Epithelial cell of prostate (primary cell): ENCODE measurements at regions not wholly inside any gene's neighbourhood (a gene's known extent, or its start where the extent isn't known, plus 50 kb on each side); places are given as distances from the start of the nearest gene placed in this dataset.

ENCODE experiments used
- DNase-seq: peaks from one replicate; pipeline ENCODE4 v3.0.0-alpha.2; 2011; ENCODE audit warnings: low read depth, low spot score
- H3K27ac ChIP-seq: fragments of 450-650 bp; 2 replicates; pipeline ENCODE4 v1.5.1; 2017; ENCODE audit warnings: mild to moderate bottlenecking

GRCh38 chr10:118246332-118247295 lies 95.5 kb downstream of the FAM204A start:
- no peak for DNase-seq
- H3K27ac ChIP-seq, result no peak overlapping the region

GRCh38 chr10:118243907-118244306 lies 98.2 kb downstream of the FAM204A start:
- no peak for DNase-seq
- H3K27ac ChIP-seq, result no peak overlapping the region

- H3K27ac ChIP-seq, result no peak overlapping the region
- peak; percentile 33 for DNase-seq
Measured at GRCh38 chr10:118241229-118242137, 100.6 kb downstream of the FAM204A start.

- DNase-seq, result no peak
- no peak overlapping the region for H3K27ac ChIP-seq
Measured at GRCh38 chr10:118239236-118239630, 102.9 kb downstream of the FAM204A start.

GRCh38 chr10:118238573-118239235 lies 103.4 kb downstream of the FAM204A start:
- DNase-seq, result no peak
- no peak overlapping the region for H3K27ac ChIP-seq

- no peak overlapping the region for H3K27ac ChIP-seq
- no peak for DNase-seq
Measured at GRCh38 chr10:118237930-118238329, 104.2 kb downstream of the FAM204A start.

- DNase-seq, result no peak
- no peak overlapping the region for H3K27ac ChIP-seq
Measured at GRCh38 chr10:118234683-118235082, 107.4 kb downstream of the FAM204A start.

GRCh38 chr10:118220346-118220850 lies 121.7 kb downstream of the FAM204A start:
- no peak for DNase-seq
- H3K27ac ChIP-seq, result no peak overlapping the region

- DNase-seq, result no peak
- H3K27ac ChIP-seq, result no peak overlapping the region
Measured at GRCh38 chr10:118218562-118218961, 123.6 kb downstream of the FAM204A start.

GRCh38 chr10:118216571-118217170 lies 125.5 kb downstream of the FAM204A start:
- DNase-seq, result no peak
- no peak overlapping the region for H3K27ac ChIP-seq

GRCh38 chr10:118216020-118216419 lies 126.1 kb downstream of the FAM204A start:
- no peak overlapping the region for H3K27ac ChIP-seq
- DNase-seq, result no peak

GRCh38 chr10:118214776-118215175 lies 127.3 kb downstream of the FAM204A start:
- no peak overlapping the region for H3K27ac ChIP-seq
- DNase-seq, result no peak

- H3K27ac ChIP-seq, result no peak overlapping the region
- DNase-seq, result no peak
Measured at GRCh38 chr10:118213436-118213835, 128.7 kb downstream of the FAM204A start.

GRCh38 chr10:118210276-118210675 lies 131.8 kb downstream of the FAM204A start:
- no peak overlapping the region for H3K27ac ChIP-seq
- DNase-seq, result peak; percentile 2

GRCh38 chr10:118209215-118209614 lies 132.9 kb downstream of the FAM204A start:
- no peak for DNase-seq
- no peak overlapping the region for H3K27ac ChIP-seq

- no peak for DNase-seq
- no peak overlapping the region for H3K27ac ChIP-seq
Measured at GRCh38 chr10:118207470-118208007, 134.6 kb downstream of the FAM204A start.

GRCh38 chr10:118204292-118204943 lies 137.7 kb downstream of the FAM204A start:
- H3K27ac ChIP-seq, result no peak overlapping the region
- DNase-seq, result no peak

- H3K27ac ChIP-seq, result no peak overlapping the region
- DNase-seq, result no peak
Measured at GRCh38 chr10:118203461-118203860, 138.7 kb downstream of the FAM204A start.

- DNase-seq, result no peak
- no peak overlapping the region for H3K27ac ChIP-seq
Measured at GRCh38 chr10:118195729-118196128, 146.4 kb downstream of the FAM204A start.
